ENCODE measurements at regions not wholly inside any gene's neighbourhood (a gene's known extent, or its start where the extent isn't known, plus 50 kb on each side); places are given as distances from the start of the nearest gene placed in this dataset.
"Not testable (repeated sequence)": the region's sequence is repeated elsewhere in the genome, so short reads cannot be mapped to it uniquely, and the experiment has no call there.

DNA sequence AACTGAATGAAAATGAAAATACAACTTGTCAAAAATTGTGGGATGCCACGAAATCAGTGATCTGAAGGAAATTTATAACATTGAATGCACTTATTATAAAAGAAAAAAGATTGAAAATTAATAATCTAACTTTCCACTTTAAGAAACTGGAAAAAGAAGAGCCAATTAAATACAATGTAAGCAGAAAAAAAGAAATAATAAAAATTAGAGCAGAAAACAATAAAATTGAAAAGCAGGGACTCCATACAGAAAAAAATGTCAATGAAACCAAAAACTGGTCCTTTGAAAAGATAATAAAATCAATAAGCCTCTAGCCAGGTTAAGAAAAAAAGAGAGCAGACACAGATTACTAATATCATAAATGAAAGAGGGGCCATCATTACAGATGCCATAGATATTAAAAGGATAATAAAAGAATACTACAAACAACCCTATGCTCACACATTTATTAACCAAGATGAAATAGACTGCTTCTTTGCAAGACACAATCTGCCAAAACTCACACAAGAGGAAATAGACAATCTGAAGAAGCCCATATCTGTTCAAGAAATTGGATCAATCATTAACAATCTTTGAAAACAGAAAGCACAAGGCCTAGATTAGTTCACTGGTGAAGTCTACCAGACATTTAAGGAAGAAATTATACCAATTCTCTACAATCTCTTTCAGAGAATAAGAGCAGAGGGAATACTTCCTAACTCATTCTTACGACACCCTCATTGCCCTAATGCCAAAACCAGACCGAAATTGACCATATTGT is 233.8 kb upstream of the NEBL start:
- Histone ChIP-seq H4K20me1 (ENCODE audit: insufficient read depth, low read length) (no peaks in the 10 kb centered on the region), H3K27ac (ENCODE audit: low read depth, low read length) (no peak overlapping the region), H3K9me3 (ENCODE audit: low read depth, low read length) (no peaks in the 10 kb centered on the region), H3K36me3 (ENCODE audit: insufficient read depth, low read length) (no peaks in the 10 kb centered on the region), H3K4me2 (ENCODE audit: insufficient read depth, low read length) (no peak overlapping the region), H3K4me3 (ENCODE audit: insufficient read depth, low read length) (no peak overlapping the region), H2AFZ (ENCODE audit: low read length) (no peak overlapping the region), H3K27me3 (ENCODE audit: insufficient read depth, low read length) (no peaks in the 10 kb centered on the region), H3K4me1 (ENCODE audit: insufficient read depth, low read length) (no peaks in the 10 kb centered on the region), H3K79me2 (ENCODE audit: insufficient read depth, low read length) (no peaks in the 10 kb centered on the region)
- DNase-seq (ENCODE audit: insufficient read length, low spot score, missing footprints), result no peak
- TF ChIP-seq, protein P1, sequence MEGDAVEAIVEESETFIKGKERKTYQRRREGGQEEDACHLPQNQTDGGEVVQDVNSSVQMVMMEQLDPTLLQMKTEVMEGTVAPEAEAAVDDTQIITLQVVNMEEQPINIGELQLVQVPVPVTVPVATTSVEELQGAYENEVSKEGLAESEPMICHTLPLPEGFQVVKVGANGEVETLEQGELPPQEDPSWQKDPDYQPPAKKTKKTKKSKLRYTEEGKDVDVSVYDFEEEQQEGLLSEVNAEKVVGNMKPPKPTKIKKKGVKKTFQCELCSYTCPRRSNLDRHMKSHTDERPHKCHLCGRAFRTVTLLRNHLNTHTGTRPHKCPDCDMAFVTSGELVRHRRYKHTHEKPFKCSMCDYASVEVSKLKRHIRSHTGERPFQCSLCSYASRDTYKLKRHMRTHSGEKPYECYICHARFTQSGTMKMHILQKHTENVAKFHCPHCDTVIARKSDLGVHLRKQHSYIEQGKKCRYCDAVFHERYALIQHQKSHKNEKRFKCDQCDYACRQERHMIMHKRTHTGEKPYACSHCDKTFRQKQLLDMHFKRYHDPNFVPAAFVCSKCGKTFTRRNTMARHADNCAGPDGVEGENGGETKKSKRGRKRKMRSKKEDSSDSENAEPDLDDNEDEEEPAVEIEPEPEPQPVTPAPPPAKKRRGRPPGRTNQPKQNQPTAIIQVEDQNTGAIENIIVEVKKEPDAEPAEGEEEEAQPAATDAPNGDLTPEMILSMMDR (IDR thresholded peaks at IDR 0.05; ENCODE audit: extremely low read depth, low read depth, low read length), result no peak

DNA sequence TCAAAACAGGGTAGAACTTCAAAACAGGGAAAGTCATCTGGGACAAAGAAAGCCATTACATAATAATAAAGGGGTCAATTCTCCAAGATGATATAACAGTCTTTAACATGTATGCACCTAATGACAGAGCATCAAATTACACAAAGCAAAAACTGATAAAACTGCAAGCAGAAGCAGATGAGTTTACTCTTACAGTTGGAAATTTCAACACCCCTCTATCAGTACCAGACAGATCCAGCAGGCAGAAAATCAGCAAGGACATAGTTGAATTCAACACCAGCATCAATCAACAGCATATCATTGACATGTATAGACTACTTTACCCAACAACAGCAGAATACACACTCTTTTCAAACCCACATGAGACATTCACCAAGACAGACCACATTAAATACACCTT is 233.0 kb upstream of the NEBL start:
- H4K20me1 ChIP-seq (ENCODE audit: insufficient read depth, low read length), result no peaks in the 10 kb centered on the region
- H3K4me1 ChIP-seq (ENCODE audit: insufficient read depth, low read length), result no peaks in the 10 kb centered on the region
- H3K4me3 ChIP-seq (ENCODE audit: insufficient read depth, low read length), result no peak overlapping the region
- H2AFZ ChIP-seq (ENCODE audit: low read length), result no peak overlapping the region
- no peaks in the 10 kb centered on the region for H3K36me3 ChIP-seq (ENCODE audit: insufficient read depth, low read length)
- TF ChIP-seq, protein P1 (IDR thresholded peaks at IDR 0.05; ENCODE audit: extremely low read depth, low read depth, low read length), result no peak
- H3K79me2 ChIP-seq (ENCODE audit: insufficient read depth, low read length), result no peaks in the 10 kb centered on the region
- H3K27ac ChIP-seq (ENCODE audit: low read depth, low read length), result no peak overlapping the region
- no peak overlapping the region for H3K4me2 ChIP-seq (ENCODE audit: insufficient read depth, low read length)
- no peak for DNase-seq (ENCODE audit: insufficient read length, low spot score, missing footprints)
- H3K27me3 ChIP-seq (ENCODE audit: insufficient read depth, low read length), result no peaks in the 10 kb centered on the region
- H3K9me3 ChIP-seq (ENCODE audit: low read depth, low read length), result no peaks in the 10 kb centered on the region

DNA sequence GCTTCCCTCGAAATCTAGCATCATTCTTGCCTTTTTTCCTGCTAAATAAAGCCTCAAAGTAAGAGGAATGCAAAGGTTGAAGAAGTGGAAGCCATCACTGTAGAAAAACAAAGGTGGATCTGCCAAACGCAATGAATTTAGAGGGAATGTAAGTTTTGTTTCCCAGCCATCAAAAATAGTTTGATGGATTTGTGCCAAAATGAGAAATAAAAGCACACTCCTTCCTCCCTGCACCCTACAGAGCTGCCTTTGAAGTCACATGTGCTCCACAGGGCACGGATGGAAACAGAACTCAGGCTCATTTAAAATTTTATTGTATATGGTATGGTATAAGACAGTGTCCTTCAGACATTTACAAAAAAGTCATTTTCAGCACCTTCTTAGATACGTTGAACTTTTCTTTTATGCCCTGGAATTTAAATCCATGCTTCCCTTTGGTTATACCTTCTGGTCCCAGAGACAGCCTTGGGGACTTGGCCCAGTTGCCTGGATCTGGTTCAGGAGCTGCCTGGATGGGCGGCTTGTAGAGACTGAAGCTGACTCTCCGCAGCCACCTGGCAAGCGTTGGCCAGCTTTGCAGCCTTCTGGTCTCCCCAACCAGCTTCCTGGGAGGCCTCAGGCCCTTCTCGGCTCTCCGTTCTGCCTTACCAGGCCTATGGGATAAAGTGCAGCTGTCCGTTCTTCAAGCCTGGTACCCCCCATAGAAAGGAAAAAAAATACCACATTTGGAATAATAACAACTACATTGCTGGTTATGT is 228.5 kb upstream of the NEBL start:
- Histone ChIP-seq H3K4me2 (ENCODE audit: insufficient read depth, low read length) (no peak overlapping the region), H3K9me3 (ENCODE audit: low read depth, low read length) (no peaks in the 10 kb centered on the region), H3K36me3 (ENCODE audit: insufficient read depth, low read length) (no peaks in the 10 kb centered on the region), H4K20me1 (ENCODE audit: insufficient read depth, low read length) (no peaks in the 10 kb centered on the region), H3K4me1 (ENCODE audit: insufficient read depth, low read length) (no peaks in the 10 kb centered on the region), H3K27me3 (ENCODE audit: insufficient read depth, low read length) (no peaks in the 10 kb centered on the region), H3K4me3 (ENCODE audit: insufficient read depth, low read length) (no peak overlapping the region), H3K79me2 (ENCODE audit: insufficient read depth, low read length) (no peaks in the 10 kb centered on the region), H3K27ac (ENCODE audit: low read depth, low read length) (no peak overlapping the region), H2AFZ (ENCODE audit: low read length) (no peak overlapping the region)
- DNase-seq (ENCODE audit: insufficient read length, low spot score, missing footprints), result no peak
- TF ChIP-seq, protein P1 (IDR thresholded peaks at IDR 0.05; ENCODE audit: extremely low read depth, low read depth, low read length), result no peak

DNA sequence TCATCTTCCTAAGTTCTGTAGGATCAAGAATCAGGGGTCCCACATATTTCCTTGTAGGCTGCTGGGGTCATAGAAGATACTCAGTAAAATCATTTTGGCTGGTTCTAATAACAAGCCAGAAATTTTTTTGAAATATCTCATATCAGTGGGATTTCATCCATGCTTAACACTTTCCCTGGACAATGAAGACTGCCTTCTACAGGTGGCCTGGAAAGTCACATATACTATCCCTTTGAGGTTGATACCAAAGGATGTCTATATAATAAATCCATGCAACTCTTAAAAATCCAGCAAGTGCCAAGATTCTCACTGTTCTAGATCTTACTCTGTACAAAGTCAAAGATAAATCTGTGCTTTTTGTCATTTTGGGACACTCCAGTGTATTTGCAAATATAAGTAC is 225.8 kb upstream of the NEBL start:
- H3K4me1 ChIP-seq (ENCODE audit: insufficient read depth, low read length), result no peaks in the 10 kb centered on the region
- TF ChIP-seq, protein P1 (IDR thresholded peaks at IDR 0.05; ENCODE audit: extremely low read depth, low read depth, low read length), result no peak
- no peaks in the 10 kb centered on the region for H3K36me3 ChIP-seq (ENCODE audit: insufficient read depth, low read length)
- H3K79me2 ChIP-seq (ENCODE audit: insufficient read depth, low read length), result no peaks in the 10 kb centered on the region
- no peaks in the 10 kb centered on the region for H4K20me1 ChIP-seq (ENCODE audit: insufficient read depth, low read length)
- no peaks in the 10 kb centered on the region for H3K9me3 ChIP-seq (ENCODE audit: low read depth, low read length)
- no peak overlapping the region for H3K27ac ChIP-seq (ENCODE audit: low read depth, low read length)
- H2AFZ ChIP-seq (ENCODE audit: low read length), result no peak overlapping the region
- H3K27me3 ChIP-seq (ENCODE audit: insufficient read depth, low read length), result no peaks in the 10 kb centered on the region
- no peak overlapping the region for H3K4me3 ChIP-seq (ENCODE audit: insufficient read depth, low read length)
- no peak overlapping the region for H3K4me2 ChIP-seq (ENCODE audit: insufficient read depth, low read length)
- DNase-seq (ENCODE audit: insufficient read length, low spot score, missing footprints), result no peak

DNA sequence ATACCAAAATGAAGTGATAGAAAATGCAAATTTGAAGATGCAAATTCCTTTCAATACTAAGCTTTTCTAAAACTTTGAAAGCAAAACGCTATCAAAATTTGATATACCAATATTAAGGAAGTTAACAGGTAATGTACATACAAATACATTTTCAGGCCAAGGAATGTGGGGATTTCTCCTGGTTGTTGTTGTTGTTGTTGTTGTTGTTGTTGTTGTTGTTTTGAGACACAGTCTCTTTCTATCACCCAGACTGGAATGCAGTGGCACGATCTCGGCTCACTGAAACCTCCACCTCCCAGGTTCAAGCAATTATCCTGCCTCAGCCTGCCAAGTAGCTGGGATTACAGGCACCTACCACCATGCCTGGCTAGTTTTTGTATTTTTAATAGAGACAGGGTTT is 224.7 kb upstream of the NEBL start:
- H3K36me3 ChIP-seq (ENCODE audit: insufficient read depth, low read length); H3K4me1 ChIP-seq (ENCODE audit: insufficient read depth, low read length); H2AFZ ChIP-seq (ENCODE audit: low read length); H3K9me3 ChIP-seq (ENCODE audit: low read depth, low read length); H4K20me1 ChIP-seq (ENCODE audit: insufficient read depth, low read length); DNase-seq (ENCODE audit: insufficient read length, low spot score, missing footprints); H3K4me2 ChIP-seq (ENCODE audit: insufficient read depth, low read length); H3K4me3 ChIP-seq (ENCODE audit: insufficient read depth, low read length); H3K27ac ChIP-seq (ENCODE audit: low read depth, low read length); H3K79me2 ChIP-seq (ENCODE audit: insufficient read depth, low read length); H3K27me3 ChIP-seq (ENCODE audit: insufficient read depth, low read length): not testable (repeated sequence)
